Smooth muscle cell (in vitro differentiated cells): ENCODE measurements at regions not wholly inside any gene's neighbourhood (a gene's known extent, or its start where the extent isn't known, plus 50 kb on each side); places are given as distances from the start of the nearest gene placed in this dataset.

ENCODE experiments used
- DNase-seq: peaks from one replicate; lab custom pipeline; 2025; ENCODE audit not compliant: unreplicated experiment; lab: John Stamatoyannopoulos, UW
- H2AFZ ChIP-seq: fragments of 200-600 bp; sonication (generic); 2 replicates; pipeline ENCODE4 v1.6.0; 2016; ENCODE audit warnings: antibody characterized with exemption, low read depth, mild to moderate bottlenecking
- H3F3A ChIP-seq: fragments of 200-600 bp; sonication (generic); 2 replicates; pipeline ENCODE4 v1.6.0; 2017; ENCODE audit warnings: antibody characterized with exemption, low read depth
- H3K27ac ChIP-seq: fragments of 200-600 bp; sonication (generic); 2 replicates; pipeline ENCODE4 v1.5.1; 2016; ENCODE audit warnings: low read depth, mild to moderate bottlenecking
- H3K27me3 ChIP-seq: fragments of 200-600 bp; sonication (generic); 2 replicates; pipeline ENCODE4 v1.6.1; 2016; ENCODE audit warnings: low read depth, mild to moderate bottlenecking
- H3K36me3 ChIP-seq: fragments of 200-600 bp; sonication (generic); 2 replicates; pipeline ENCODE4 v1.5.1; 2016; ENCODE audit warnings: low read depth
- H3K4me1 ChIP-seq: fragments of 200-600 bp; sonication (generic); 2 replicates; pipeline ENCODE4 v1.5.1; 2016; ENCODE audit warnings: low read depth
- H3K4me2 ChIP-seq: fragments of 200-600 bp; sonication (generic); 2 replicates; pipeline ENCODE4 v1.6.0; 2016; ENCODE audit warnings: mild to moderate bottlenecking
- H3K4me3 ChIP-seq: fragments of 200-600 bp; sonication (generic); 2 replicates; pipeline ENCODE4 v1.5.1; 2016; ENCODE audit warnings: mild to moderate bottlenecking
- H3K79me2 ChIP-seq: fragments of 200-600 bp; sonication (generic); 2 replicates; pipeline ENCODE4 v1.6.0; 2016; ENCODE audit warnings: low read depth, mild to moderate bottlenecking
- H3K9ac ChIP-seq: fragments of 200-600 bp; sonication (generic); 2 replicates; pipeline ENCODE4 v1.6.0; 2016; ENCODE audit warnings: low read depth
- H3K9me3 ChIP-seq: fragments of 200-600 bp; sonication (generic); replicated peaks from 2 replicates; pipeline ENCODE4 v1.5.1; 2016; ENCODE audit warnings: low read depth
- H4K20me1 ChIP-seq: fragments of 200-600 bp; sonication (generic); 2 replicates; pipeline ENCODE4 v1.6.0; 2016; ENCODE audit warnings: low read depth
- WGBS: methylation state at CpG from one replicate; pipeline ENCODE4 v1.1.7; 2016; ENCODE audit warnings: low lambda C conversion rate; 5-methylcytosine and 5-hydroxymethylcytosine counted together
- TF ChIP-seq, protein P1 (sequence below): fragments of 200-600 bp; sonication (generic); IDR thresholded peaks from 2 replicates; pipeline ENCODE4 v1.5.1; 2017; ENCODE audit warnings: borderline replicate concordance, mild to moderate bottlenecking, antibody characterized with exemption; ENCODE audit not compliant: insufficient read depth, poor library complexity, severe bottlenecking

DNA sequence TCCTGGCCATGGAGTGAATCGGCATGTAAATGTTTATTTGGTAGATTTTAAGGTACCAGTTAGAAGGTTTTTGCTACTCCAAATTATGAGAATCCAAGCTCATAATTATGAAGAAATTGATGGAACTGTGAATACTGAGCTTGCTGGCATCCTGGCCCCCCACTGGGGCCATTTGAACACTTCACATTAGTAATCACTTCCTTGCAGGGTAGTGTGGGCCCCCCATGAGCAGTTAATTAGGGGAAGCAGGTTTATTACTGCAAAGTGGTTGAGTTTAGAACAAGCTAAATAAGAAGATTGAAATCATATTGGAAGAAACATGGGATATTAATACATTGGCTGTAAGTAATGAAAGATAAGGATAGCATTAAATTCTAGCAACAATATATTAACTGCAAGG, 86.7 kb downstream of the S1PR1 start:
- H3K4me3 ChIP-seq, result no peak overlapping the region
- TF ChIP-seq, protein P1, sequence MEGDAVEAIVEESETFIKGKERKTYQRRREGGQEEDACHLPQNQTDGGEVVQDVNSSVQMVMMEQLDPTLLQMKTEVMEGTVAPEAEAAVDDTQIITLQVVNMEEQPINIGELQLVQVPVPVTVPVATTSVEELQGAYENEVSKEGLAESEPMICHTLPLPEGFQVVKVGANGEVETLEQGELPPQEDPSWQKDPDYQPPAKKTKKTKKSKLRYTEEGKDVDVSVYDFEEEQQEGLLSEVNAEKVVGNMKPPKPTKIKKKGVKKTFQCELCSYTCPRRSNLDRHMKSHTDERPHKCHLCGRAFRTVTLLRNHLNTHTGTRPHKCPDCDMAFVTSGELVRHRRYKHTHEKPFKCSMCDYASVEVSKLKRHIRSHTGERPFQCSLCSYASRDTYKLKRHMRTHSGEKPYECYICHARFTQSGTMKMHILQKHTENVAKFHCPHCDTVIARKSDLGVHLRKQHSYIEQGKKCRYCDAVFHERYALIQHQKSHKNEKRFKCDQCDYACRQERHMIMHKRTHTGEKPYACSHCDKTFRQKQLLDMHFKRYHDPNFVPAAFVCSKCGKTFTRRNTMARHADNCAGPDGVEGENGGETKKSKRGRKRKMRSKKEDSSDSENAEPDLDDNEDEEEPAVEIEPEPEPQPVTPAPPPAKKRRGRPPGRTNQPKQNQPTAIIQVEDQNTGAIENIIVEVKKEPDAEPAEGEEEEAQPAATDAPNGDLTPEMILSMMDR, result no peak
- H3K4me1 ChIP-seq, result no peaks in the 10 kb centered on the region
- DNase-seq, result no peak
- H3F3A ChIP-seq, result no peaks in the 10 kb centered on the region
- no peaks in the 10 kb centered on the region for H3K79me2 ChIP-seq
- H3K27ac ChIP-seq, result no peak overlapping the region
- H3K27me3 ChIP-seq, result peaks cover 35% of the 10 kb centered on the region
- no peak overlapping the region for H3K4me2 ChIP-seq
- H3K36me3 ChIP-seq, result no peaks in the 10 kb centered on the region
- H3K9me3 ChIP-seq, result no peaks in the 10 kb centered on the region
- H4K20me1 ChIP-seq, result no peaks in the 10 kb centered on the region
- H3K9ac ChIP-seq, result no peak overlapping the region
- H2AFZ ChIP-seq, result no peak overlapping the region
- 84% methylated on average over 1 of the region's 1 CpG for WGBS

- TF ChIP-seq, protein P1, result no peak
- Histone ChIP-seq H3K27ac (no peak overlapping the region), H4K20me1 (no peaks in the 10 kb centered on the region), H3K79me2 (no peaks in the 10 kb centered on the region), H3K36me3 (no peaks in the 10 kb centered on the region), H3K4me1 (no peaks in the 10 kb centered on the region), H3K4me3 (no peak overlapping the region), H3K27me3 (peaks cover 31% of the 10 kb centered on the region), H3K9ac (no peak overlapping the region), H3K4me2 (no peak overlapping the region), H2AFZ (no peak overlapping the region), H3K9me3 (no peaks in the 10 kb centered on the region), H3F3A (no peaks in the 10 kb centered on the region)
- WGBS, result 90% methylated on average over 1 of the region's 1 CpG
- DNase-seq, result no peak
Observed at GRCh38 chr1:101325144-101325543, 88.3 kb downstream of the S1PR1 start.

DNA sequence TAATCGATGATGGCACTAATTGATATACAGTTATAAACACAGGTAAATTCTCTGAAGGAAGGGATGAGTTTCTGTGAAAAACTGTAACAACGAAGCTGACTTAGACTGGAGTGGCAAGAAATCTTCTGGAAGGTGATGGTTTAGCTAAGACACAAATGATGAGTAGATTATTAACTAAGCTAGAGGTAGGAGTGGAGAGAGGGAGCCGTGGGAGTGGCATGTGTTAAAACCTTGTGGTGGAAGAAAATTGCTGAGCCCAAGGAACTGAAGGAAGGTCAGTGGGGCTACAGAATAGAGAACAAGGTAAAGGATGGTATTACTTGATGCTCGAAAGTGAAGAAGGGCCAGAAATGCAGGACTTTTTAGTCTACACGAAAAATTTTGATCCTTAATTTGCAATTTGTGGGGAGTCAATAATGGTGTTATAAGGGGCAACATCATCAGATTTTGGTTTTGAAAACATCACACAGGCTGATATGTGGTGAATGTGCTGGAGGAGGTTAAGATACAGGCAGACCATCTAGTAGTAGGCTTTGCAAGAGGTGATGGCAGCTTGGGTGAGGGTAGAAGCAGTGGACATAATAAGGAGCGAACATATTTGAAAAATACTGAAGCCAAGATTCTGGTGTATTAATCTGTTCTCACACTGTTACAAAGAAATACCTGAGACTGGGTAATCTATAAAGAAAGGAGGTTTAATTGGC, 93.8 kb downstream of the S1PR1 start:
- no peak for DNase-seq
- TF ChIP-seq, protein P1, result no peak
- Histone ChIP-seq H3K36me3 (no peaks in the 10 kb centered on the region), H3K79me2 (no peaks in the 10 kb centered on the region), H3F3A (no peaks in the 10 kb centered on the region), H3K4me1 (no peaks in the 10 kb centered on the region), H3K9ac (no peak overlapping the region), H3K27me3 (peaks cover 7% of the 10 kb centered on the region), H3K4me2 (no peak overlapping the region), H3K27ac (no peak overlapping the region), H3K9me3 (no peaks in the 10 kb centered on the region), H4K20me1 (no peaks in the 10 kb centered on the region), H2AFZ (no peak overlapping the region), H3K4me3 (no peak overlapping the region)
- 93% methylated on average over 6 of the region's 6 CpGs for WGBS

- no peaks in the 10 kb centered on the region for H3K36me3 ChIP-seq
- no peak overlapping the region for H3K4me2 ChIP-seq
- H3K4me3 ChIP-seq, result no peak overlapping the region
- no peaks in the 10 kb centered on the region for H3K4me1 ChIP-seq
- no peaks in the 10 kb centered on the region for H3K9me3 ChIP-seq
- H3F3A ChIP-seq, result no peaks in the 10 kb centered on the region
- WGBS, result 89% methylated on average over 2 of the region's 2 CpGs
- peaks cover 4% of the 10 kb centered on the region for H3K27me3 ChIP-seq
- H3K27ac ChIP-seq, result no peak overlapping the region
- no peaks in the 10 kb centered on the region for H3K79me2 ChIP-seq
- TF ChIP-seq, protein P1, result no peak
- no peak for DNase-seq
- H4K20me1 ChIP-seq, result no peaks in the 10 kb centered on the region
- H3K9ac ChIP-seq, result no peak overlapping the region
- H2AFZ ChIP-seq, result no peak overlapping the region
Observed at GRCh38 chr1:101331794-101332193, 95.0 kb downstream of the S1PR1 start.
